ENCODE measurements at regions not wholly inside any gene's neighbourhood (a gene's known extent, or its start where the extent isn't known, plus 50 kb on each side); places are given as distances from the start of the nearest gene placed in this dataset.

GRCh38 chr10:128221117-128221516, 94.9 kb upstream of the MKI67 start:
- no peak overlapping the region for H3K9ac ChIP-seq (ENCODE audit: insufficient read depth in 1 of 2, low read length in 2 of 2)
- DNase-seq (no peak), ATAC-seq (ENCODE audit: insufficient read depth, low FRiP score) (no peak)
- H3K4me1 ChIP-seq (ENCODE audit: control insufficient read depth in 5 of 5, insufficient read depth in 5 of 5, low read length in 5 of 5), result no peaks in the 10 kb centered on the region
- H3K9me3 ChIP-seq (ENCODE audit: control insufficient read depth in 4 of 4, insufficient read depth in 3 of 4, low read length in 3 of 4), result no peaks in the 10 kb centered on the region
- no peaks in the 10 kb centered on the region for H3K36me3 ChIP-seq (ENCODE audit: control insufficient read depth in 4 of 4, insufficient read depth in 4 of 4, low read length in 4 of 4)
- no peak overlapping the region for H3K4me3 ChIP-seq
- no peaks in the 10 kb centered on the region for H3K27me3 ChIP-seq (ENCODE audit: control insufficient read depth in 3 of 3, insufficient read depth in 3 of 3, low read length in 2 of 3)
- 29 to 42% methylated on average over 11 of the region's 11 CpGs for WGBS, 2 donors
- H3K27ac ChIP-seq (ENCODE audit: low read depth in 1 of 2, low read length in 1 of 2), result no peak overlapping the region
- no peak for TF ChIP-seq CTCF (IDR thresholded peaks at IDR 0.05; ENCODE audit: control extremely low read depth, extremely low read depth)

GRCh38 chr10:128221807-128222206, 95.6 kb upstream of the MKI67 start:
- 77 to 84% methylated on average over 9 of the region's 9 CpGs for WGBS, 2 donors
- Histone ChIP-seq H3K9ac (ENCODE audit: insufficient read depth in 1 of 2, low read length in 2 of 2) (no peak overlapping the region), H3K27me3 (ENCODE audit: control insufficient read depth in 3 of 3, insufficient read depth in 3 of 3, low read length in 2 of 3) (no peaks in the 10 kb centered on the region), H3K36me3 (ENCODE audit: control insufficient read depth in 4 of 4, insufficient read depth in 4 of 4, low read length in 4 of 4) (no peaks in the 10 kb centered on the region), H3K4me1 (ENCODE audit: control insufficient read depth in 5 of 5, insufficient read depth in 5 of 5, low read length in 5 of 5) (no peaks in the 10 kb centered on the region), H3K27ac (ENCODE audit: low read depth in 1 of 2, low read length in 1 of 2) (no peak overlapping the region), H3K9me3 (ENCODE audit: control insufficient read depth in 4 of 4, insufficient read depth in 3 of 4, low read length in 3 of 4) (no peaks in the 10 kb centered on the region), H3K4me3 (no peak overlapping the region)
- DNase-seq (no peak), ATAC-seq (ENCODE audit: insufficient read depth, low FRiP score) (no peak)
- no peak for TF ChIP-seq CTCF (IDR thresholded peaks at IDR 0.05; ENCODE audit: control extremely low read depth, extremely low read depth)

GRCh38 chr10:128222332-128222849, 96.2 kb upstream of the MKI67 start:
- DNase-seq (no peak), ATAC-seq (ENCODE audit: insufficient read depth, low FRiP score) (no peak)
- H3K4me3 ChIP-seq, result no peak overlapping the region
- no peak overlapping the region for H3K27ac ChIP-seq (ENCODE audit: low read depth in 1 of 2, low read length in 1 of 2)
- H3K9ac ChIP-seq (ENCODE audit: insufficient read depth in 1 of 2, low read length in 2 of 2), result no peak overlapping the region
- no peaks in the 10 kb centered on the region for H3K9me3 ChIP-seq (ENCODE audit: control insufficient read depth in 4 of 4, insufficient read depth in 3 of 4, low read length in 3 of 4)
- H3K27me3 ChIP-seq (ENCODE audit: control insufficient read depth in 3 of 3, insufficient read depth in 3 of 3, low read length in 2 of 3), result no peaks in the 10 kb centered on the region
- H3K4me1 ChIP-seq (ENCODE audit: control insufficient read depth in 5 of 5, insufficient read depth in 5 of 5, low read length in 5 of 5), result no peaks in the 10 kb centered on the region
- no peaks in the 10 kb centered on the region for H3K36me3 ChIP-seq (ENCODE audit: control insufficient read depth in 4 of 4, insufficient read depth in 4 of 4, low read length in 4 of 4)
- 80 to 82% methylated on average over 11 of the region's 11 CpGs for WGBS, 2 donors
- no peak for TF ChIP-seq CTCF (IDR thresholded peaks at IDR 0.05; ENCODE audit: control extremely low read depth, extremely low read depth)

GRCh38 chr10:128230401-128230800, 104.2 kb upstream of the MKI67 start:
- Histone ChIP-seq H3K4me1 (ENCODE audit: control insufficient read depth in 5 of 5, insufficient read depth in 5 of 5, low read length in 5 of 5) (no peaks in the 10 kb centered on the region), H3K9ac (ENCODE audit: insufficient read depth in 1 of 2, low read length in 2 of 2) (no peak overlapping the region), H3K36me3 (ENCODE audit: control insufficient read depth in 4 of 4, insufficient read depth in 4 of 4, low read length in 4 of 4) (no peaks in the 10 kb centered on the region), H3K27ac (ENCODE audit: low read depth in 1 of 2, low read length in 1 of 2) (no peak overlapping the region), H3K9me3 (ENCODE audit: control insufficient read depth in 4 of 4, insufficient read depth in 3 of 4, low read length in 3 of 4) (peaks cover 0 to 20% (median 7%) of the 10 kb centered on the region in 4 donors), H3K4me3 (no peak overlapping the region), H3K27me3 (ENCODE audit: control insufficient read depth in 3 of 3, insufficient read depth in 3 of 3, low read length in 2 of 3) (no peaks in the 10 kb centered on the region)
- no peak for ATAC-seq (ENCODE audit: insufficient read depth, low FRiP score)
- TF ChIP-seq CTCF (IDR thresholded peaks at IDR 0.05; ENCODE audit: control extremely low read depth, extremely low read depth), result no peak
- DNase-seq, result no peak

Data from lung (tissue), 11 donors.